NCI-H1105 treated with DMSO at 0.1 percent for 48 hours (cell line): ENCODE measurements at regions not wholly inside any gene's neighbourhood (a gene's known extent, or its start where the extent isn't known, plus 50 kb on each side); places are given as distances from the start of the nearest gene placed in this dataset.

Source experiments
- DNase-seq: peaks from one replicate; lab custom pipeline; 2025; lab: John Stamatoyannopoulos, UW

- no peak for DNase-seq
These were observed 265.8 kb upstream of the IRX4 start for GRCh38 chr5:2148312-2149194.

GRCh38 chr5:2147504-2148311 is 265.0 kb upstream of the IRX4 start:
- no peak for DNase-seq

GRCh38 chr5:2143646-2144353 is 261.1 kb upstream of the IRX4 start:
- DNase-seq = no peak

- DNase-seq = no peak
These were observed 260.4 kb upstream of the IRX4 start for GRCh38 chr5:2143088-2143487.

GRCh38 chr5:2142456-2142954 is 259.8 kb upstream of the IRX4 start:
- no peak for DNase-seq

GRCh38 chr5:2141254-2142000 is 258.7 kb upstream of the IRX4 start:
- DNase-seq = no peak

GRCh38 chr5:2140501-2141175 is 257.9 kb upstream of the IRX4 start:
- DNase-seq = no peak

GRCh38 chr5:2139478-2139877 is 256.8 kb upstream of the IRX4 start:
- no peak for DNase-seq

- DNase-seq = no peak
These were observed 256.2 kb upstream of the IRX4 start for GRCh38 chr5:2138896-2139295.

- DNase-seq = no peak
These were observed 254.8 kb upstream of the IRX4 start for GRCh38 chr5:2137444-2138050.

- DNase-seq = no peak
These were observed 254.1 kb upstream of the IRX4 start for GRCh38 chr5:2136728-2137333.

- DNase-seq = no peak
These were observed 253.1 kb upstream of the IRX4 start for GRCh38 chr5:2135833-2136232.

- DNase-seq = no peak
These were observed 252.6 kb upstream of the IRX4 start for GRCh38 chr5:2135354-2135753.

GRCh38 chr5:2134543-2135292 is 252.0 kb upstream of the IRX4 start:
- DNase-seq = no peak

- DNase-seq = no peak
These were observed 251.2 kb upstream of the IRX4 start for GRCh38 chr5:2133936-2134335.

GRCh38 chr5:2133080-2133479 is 250.4 kb upstream of the IRX4 start:
- no peak for DNase-seq

GRCh38 chr5:2132497-2132847 is 249.7 kb upstream of the IRX4 start:
- no peak for DNase-seq

- no peak for DNase-seq
These were observed 249.2 kb upstream of the IRX4 start for GRCh38 chr5:2131826-2132496.

- DNase-seq = no peak
These were observed 248.5 kb upstream of the IRX4 start for GRCh38 chr5:2131196-2131595.
